A549 (cell line): ENCODE measurements at regions not wholly inside any gene's neighbourhood (a gene's known extent, or its start where the extent isn't known, plus 50 kb on each side); places are given as distances from the start of the nearest gene placed in this dataset.

Experiments used
- CEBPB ChIP-seq, 2 experiments: fragments of >200 bp in 1 of 2; sonication (Bioruptor Twin) in 1 of 2; formaldehyde crosslinking in 1 of 2; IDR thresholded peaks; 2 replicates each; pipeline ENCODE4 v1.6.1; 2012 to 2016
- CHD4 ChIP-seq: fragments of 200-600 bp; sonication (generic); IDR thresholded peaks from 2 replicates; pipeline ENCODE4 v1.6.1; 2016; ENCODE audit warnings: antibody characterized with exemption, mild to moderate bottlenecking, borderline replicate concordance
- EP300 ChIP-seq, 2 experiments: fragments of >200 bp; sonication (Bioruptor Twin); formaldehyde crosslinking; IDR thresholded peaks; 2 replicates in 1 of 2; 3 replicates in 1 of 2; pipeline ENCODE4 v1.6.1; 2016 to 2017
- HOXB13 ChIP-seq: fragments of 250-450 bp; sonication (Bioruptor Pico); IDR thresholded peaks from 2 replicates; pipeline ENCODE4 v1.5.0; 2020; ENCODE audit warnings: low read depth, mild to moderate bottlenecking, moderate library complexity
- NFE2L2 ChIP-seq: fragments of 150-350 bp; conservative IDR thresholded peaks from 2 replicates; pipeline ENCODE4 v1.6.1; 2014; ENCODE audit warnings: low read length
- NR3C1 ChIP-seq: fragments of >200 bp; sonication (Bioruptor Twin); formaldehyde crosslinking; IDR thresholded peaks from 3 replicates; pipeline ENCODE4 v1.6.1; 2017
- POLR2A ChIP-seq: IDR thresholded peaks from 2 replicates; pipeline ENCODE4 v1.6.1; 2012; ENCODE audit warnings: mild to moderate bottlenecking, low read length
- RFX5 ChIP-seq: fragments of 450-650 bp; IDR thresholded peaks from 2 replicates; pipeline ENCODE4 v1.7.1; 2014; ENCODE audit warnings: antibody characterized with exemption, mild to moderate bottlenecking, moderate library complexity
- TP53 ChIP-seq: fragments of 250-450 bp; sonication (Bioruptor Pico); IDR thresholded peaks from 2 replicates; pipeline ENCODE4 v1.5.0; 2021; ENCODE audit warnings: mild to moderate bottlenecking, moderate library complexity
- TF ChIP-seq, protein P1 (sequence below): fragments of 200-600 bp; sonication (generic); IDR thresholded peaks from 2 replicates; pipeline ENCODE4 v1.6.1; 2016; ENCODE audit warnings: antibody characterized with exemption, mild to moderate bottlenecking, moderate library complexity
- TF ChIP-seq, protein P2 (sequence below): fragments of >200 bp; sonication (Bioruptor Twin); formaldehyde crosslinking; IDR thresholded peaks from 3 replicates; pipeline ENCODE4 v1.5.1; 2016

DNA sequence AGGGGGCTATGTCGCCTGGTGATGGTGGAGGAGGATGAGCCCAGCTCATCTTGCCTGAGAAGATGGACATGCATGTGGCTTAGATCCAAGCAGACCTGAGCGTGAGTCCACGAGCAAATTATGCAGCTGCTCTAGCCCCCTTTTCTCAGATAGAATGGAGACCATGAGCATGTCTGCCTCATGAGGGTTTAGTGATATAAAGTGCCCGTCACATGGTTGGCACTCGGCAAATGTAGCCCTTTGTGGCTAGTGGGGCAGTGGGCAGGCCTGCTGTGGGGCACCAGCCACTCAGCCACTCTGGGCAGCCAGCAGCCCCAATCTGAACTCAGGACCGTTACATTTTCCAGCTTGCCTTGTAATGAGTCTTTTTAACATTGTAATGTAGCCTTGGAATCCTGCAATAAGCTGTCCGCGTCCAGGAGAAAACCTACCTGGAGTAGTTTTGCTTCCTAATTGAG is 92.1 kb upstream of the HS6ST1 start:
- TF ChIP-seq NFE2L2 = no peak
- TF ChIP-seq, protein P1, sequence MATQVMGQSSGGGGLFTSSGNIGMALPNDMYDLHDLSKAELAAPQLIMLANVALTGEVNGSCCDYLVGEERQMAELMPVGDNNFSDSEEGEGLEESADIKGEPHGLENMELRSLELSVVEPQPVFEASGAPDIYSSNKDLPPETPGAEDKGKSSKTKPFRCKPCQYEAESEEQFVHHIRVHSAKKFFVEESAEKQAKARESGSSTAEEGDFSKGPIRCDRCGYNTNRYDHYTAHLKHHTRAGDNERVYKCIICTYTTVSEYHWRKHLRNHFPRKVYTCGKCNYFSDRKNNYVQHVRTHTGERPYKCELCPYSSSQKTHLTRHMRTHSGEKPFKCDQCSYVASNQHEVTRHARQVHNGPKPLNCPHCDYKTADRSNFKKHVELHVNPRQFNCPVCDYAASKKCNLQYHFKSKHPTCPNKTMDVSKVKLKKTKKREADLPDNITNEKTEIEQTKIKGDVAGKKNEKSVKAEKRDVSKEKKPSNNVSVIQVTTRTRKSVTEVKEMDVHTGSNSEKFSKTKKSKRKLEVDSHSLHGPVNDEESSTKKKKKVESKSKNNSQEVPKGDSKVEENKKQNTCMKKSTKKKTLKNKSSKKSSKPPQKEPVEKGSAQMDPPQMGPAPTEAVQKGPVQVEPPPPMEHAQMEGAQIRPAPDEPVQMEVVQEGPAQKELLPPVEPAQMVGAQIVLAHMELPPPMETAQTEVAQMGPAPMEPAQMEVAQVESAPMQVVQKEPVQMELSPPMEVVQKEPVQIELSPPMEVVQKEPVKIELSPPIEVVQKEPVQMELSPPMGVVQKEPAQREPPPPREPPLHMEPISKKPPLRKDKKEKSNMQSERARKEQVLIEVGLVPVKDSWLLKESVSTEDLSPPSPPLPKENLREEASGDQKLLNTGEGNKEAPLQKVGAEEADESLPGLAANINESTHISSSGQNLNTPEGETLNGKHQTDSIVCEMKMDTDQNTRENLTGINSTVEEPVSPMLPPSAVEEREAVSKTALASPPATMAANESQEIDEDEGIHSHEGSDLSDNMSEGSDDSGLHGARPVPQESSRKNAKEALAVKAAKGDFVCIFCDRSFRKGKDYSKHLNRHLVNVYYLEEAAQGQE = no peak
- TF ChIP-seq, protein P2, sequence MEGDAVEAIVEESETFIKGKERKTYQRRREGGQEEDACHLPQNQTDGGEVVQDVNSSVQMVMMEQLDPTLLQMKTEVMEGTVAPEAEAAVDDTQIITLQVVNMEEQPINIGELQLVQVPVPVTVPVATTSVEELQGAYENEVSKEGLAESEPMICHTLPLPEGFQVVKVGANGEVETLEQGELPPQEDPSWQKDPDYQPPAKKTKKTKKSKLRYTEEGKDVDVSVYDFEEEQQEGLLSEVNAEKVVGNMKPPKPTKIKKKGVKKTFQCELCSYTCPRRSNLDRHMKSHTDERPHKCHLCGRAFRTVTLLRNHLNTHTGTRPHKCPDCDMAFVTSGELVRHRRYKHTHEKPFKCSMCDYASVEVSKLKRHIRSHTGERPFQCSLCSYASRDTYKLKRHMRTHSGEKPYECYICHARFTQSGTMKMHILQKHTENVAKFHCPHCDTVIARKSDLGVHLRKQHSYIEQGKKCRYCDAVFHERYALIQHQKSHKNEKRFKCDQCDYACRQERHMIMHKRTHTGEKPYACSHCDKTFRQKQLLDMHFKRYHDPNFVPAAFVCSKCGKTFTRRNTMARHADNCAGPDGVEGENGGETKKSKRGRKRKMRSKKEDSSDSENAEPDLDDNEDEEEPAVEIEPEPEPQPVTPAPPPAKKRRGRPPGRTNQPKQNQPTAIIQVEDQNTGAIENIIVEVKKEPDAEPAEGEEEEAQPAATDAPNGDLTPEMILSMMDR = no peak
- no peak for TF ChIP-seq CEBPB (IDR thresholded peaks at IDR 0.05)
- TF ChIP-seq TP53 (CRISPR knock-in tag) = no peak
- no peak for TF ChIP-seq RFX5
- TF ChIP-seq POLR2A = no peak
- no peak for TF ChIP-seq HOXB13 (CRISPR knock-in tag)
- no peak for TF ChIP-seq EP300 (IDR thresholded peaks at IDR 0.05)
- no peak for TF ChIP-seq CHD4
- no peak for TF ChIP-seq NR3C1
